Non-pigmented ciliary epithelial cell (primary cell): ENCODE measurements at regions not wholly inside any gene's neighbourhood (a gene's known extent, or its start where the extent isn't known, plus 50 kb on each side); places are given as distances from the start of the nearest gene placed in this dataset.

ENCODE experiments used
- DNase-seq: peaks from one replicate; pipeline ENCODE4 v3.0.0-alpha.2; 2010; ENCODE audit warnings: low read depth

DNA sequence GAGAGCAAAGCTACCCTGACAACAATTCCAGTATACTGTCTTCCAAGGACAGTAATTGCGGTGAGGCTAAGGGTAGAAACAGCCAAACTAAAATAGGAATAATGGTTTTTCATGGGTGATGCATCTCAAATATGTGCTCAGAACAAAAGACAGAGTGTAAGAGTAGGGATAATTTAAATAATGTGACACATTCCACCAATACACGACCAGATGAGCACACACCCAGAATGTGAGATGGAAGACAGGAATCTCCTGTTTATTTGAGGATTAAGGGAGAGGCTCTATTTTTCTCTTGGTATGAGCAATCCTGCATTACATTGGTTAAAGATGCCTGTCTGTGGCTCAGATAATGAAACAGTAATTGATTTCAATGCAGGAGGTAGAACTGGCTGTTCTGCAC lies 292.9 kb upstream of the ZFP64 start:
- no peak for DNase-seq

DNA sequence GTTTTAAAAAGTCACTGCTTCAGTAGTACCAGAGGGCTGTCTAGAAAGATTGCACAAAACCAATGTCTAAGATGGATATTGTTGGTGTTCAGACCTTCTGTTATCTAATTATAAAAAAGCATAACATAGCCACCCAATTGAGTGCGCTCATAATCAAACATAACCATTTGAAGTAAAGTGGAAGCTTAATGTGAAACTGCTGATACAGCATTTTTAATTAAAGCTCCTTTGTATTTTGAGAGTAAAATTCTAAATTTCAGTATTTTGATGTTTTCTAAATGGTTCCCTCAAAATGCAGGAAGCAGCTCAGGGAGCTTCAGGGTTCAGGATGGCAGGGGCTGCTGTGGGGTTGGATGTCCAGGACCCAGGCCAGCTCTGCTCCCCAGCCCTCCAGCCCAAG lies 291.8 kb upstream of the ZFP64 start:
- DNase-seq, result no peak

DNA sequence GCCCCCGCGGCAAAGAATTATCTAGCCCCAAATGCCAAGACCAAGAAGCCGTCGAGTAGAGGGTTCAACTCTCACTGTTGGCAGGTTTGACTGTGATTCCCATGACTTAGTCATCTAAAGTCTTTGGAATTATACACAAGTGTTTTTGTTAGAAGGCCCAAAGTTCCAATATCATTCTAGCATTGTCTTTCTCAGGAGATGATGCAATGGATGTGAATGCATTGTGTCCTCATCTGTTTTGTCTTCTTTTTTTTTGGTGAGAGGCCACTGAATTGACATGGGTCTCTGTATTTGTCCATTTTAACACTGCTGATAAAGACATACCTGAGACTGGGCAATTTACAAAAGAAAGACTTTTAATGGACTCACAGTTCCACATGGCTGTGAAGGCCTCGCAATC lies 290.5 kb upstream of the ZFP64 start:
- no peak for DNase-seq

DNA sequence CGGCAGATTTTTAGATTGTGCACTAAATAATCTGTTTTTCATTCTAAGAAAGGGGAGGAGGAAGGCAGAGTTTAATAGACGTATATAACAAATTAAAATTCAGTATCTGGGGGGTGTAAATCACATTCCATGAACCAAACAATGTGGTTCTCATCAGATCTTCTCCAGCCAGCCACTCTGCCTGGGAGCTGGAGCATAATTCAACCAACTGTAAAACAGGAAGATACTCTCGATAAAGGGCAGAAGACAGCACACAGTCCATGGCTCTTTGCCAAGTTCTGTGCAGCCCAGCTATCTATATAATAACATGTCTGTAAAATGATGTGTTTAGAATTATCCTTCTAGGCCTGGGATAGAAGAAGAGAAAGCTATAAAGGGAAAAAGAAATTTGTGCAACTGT lies 289.9 kb upstream of the ZFP64 start:
- DNase-seq, result no peak

DNA sequence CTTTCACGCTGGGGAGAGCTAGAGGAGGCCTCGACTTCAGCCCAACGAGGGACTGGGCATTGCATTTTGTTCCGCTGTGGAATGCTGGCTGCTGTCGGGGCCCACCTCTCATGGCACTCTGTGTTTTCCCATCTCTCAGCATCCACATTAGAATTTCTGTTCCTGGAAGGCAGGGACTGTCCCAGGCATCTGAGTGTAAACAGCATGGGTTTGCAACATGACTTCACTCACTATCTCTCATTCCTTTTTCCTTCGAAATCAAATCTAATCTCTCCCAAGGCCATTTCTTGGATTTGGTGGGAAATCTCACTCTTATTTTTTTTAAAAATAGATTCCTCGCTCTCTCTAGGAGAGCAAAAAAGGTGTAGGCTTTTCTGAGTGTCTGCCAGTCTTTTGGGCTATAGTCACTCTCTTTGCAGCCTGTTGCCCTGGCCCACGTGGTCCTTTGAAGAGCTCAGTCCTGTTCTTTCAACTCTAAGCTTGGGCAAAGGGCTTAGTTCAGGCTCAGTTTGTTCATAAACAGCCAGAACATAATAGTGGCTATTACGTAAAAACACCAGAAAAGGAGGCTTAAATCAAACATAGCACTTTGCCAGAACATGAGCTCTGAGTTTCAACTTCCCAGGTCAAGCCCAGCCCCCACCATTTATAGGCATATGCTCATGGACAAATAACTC lies 284.6 kb upstream of the ZFP64 start:
- no peak for DNase-seq

DNA sequence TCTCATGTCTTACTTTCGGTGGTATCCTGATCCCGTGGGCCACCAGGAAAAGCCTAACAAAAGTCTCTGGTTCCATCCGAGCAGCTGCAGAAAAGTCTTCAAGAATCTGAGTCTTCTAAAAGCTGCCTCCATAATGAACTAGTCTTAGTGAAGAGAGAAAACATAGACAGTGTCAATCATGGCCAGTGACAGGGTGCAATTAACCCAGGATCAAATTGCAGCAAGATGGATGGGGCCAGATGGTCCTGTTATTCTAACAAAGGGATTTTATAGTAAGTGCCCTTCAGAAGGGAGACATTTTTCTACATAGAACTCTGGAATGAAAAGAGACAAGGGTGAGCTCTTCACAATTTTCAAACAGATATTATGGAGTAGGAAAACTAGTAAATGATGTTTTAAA lies 281.6 kb upstream of the ZFP64 start:
- no peak for DNase-seq

DNA sequence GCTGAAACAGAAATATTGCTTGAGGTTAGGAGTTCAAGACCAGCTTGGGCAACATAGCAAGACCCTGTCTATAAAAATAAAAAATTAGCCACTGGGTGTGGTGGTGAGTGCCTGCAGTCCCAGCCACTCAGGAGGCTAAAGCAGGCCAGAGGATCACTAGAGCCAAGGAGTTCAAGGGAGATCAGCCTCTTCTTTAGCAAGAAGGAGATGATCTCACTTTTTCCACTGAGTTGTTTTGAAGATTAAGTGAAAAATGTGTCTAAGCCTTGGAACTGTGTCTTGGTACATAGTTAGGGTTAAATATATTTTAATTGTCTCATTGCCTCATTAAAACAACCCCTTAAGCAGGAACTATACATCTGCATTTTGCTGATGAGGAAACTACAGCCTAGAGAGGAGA lies 279.0 kb upstream of the ZFP64 start:
- no peak for DNase-seq

DNA sequence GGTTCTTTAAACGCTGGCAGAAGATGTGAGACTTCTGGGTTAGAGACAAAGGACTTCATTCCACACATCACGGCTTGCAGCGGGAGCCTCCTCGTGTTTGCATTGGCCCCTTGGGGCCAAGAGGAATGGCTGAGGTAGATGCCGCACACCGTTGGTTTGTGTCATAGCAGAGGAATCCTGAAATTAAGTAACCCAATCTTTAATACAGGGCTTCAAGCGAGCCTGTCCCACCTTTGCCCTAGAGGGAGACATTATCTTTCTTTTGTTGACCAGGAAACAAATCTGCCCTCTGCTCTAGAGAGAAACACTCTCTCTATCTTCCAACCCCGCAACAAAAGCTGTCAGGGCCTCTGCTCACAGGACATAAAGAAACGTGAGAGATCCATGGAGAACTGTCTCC lies 277.5 kb upstream of the ZFP64 start:
- no peak for DNase-seq

DNA sequence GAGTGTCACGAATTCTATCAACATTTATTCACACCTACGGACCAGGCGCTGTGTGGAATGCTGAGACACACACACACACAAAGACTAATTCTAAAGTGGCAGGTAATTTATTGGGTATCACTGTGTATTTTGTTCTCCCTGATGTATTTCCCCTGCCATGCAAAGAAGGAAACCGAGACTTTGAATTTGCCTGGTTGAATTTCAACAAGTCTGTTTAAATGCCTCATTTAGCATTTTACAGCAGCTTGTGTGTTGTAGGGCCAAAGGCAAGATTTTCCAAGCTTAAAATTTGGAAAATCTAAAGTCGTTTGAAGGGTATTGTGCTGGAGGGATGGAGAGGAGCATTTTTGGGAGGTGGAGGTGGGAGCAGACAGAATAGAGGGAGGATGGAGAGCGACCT lies 274.4 kb upstream of the ZFP64 start:
- no peak for DNase-seq

DNA sequence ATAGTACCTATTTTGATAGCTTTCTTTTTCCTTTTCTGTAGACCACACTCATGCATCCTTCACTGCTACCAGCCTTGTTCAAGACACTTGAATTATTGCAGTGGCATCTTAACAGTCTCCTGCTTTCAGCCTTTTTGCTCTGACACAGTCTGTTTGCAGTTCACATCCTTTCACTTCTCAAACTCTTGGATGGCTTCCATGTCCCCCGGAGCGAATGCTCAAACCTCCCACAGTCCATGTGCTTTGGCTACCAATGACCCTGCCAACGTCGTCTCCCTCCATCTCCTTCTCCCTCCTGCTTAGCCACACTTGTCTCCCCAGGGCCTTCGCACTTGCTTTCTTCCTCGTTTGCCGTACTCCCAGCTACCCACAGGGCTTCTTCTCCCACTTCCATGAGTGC lies 270.0 kb upstream of the ZFP64 start:
- no peak for DNase-seq

DNA sequence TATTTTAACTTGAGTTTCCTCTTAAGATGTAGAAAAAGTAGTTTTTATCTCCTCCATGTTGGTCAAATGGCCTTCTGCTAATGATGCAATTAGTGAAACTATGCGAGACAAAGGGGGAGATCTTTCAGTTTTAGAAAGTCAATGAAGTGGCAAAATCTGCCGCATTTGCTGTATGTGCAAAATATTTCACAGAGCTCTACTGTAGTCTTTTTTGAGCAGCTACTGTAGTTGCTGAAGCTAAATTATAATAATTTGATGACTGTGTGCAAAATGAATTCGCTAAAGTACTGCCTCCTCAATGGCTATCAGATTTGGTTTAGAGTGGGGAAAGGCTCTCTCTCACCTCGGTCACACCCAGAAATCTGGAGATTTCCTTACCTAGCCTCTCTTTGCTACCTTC lies 267.6 kb upstream of the ZFP64 start:
- no peak for DNase-seq

DNA sequence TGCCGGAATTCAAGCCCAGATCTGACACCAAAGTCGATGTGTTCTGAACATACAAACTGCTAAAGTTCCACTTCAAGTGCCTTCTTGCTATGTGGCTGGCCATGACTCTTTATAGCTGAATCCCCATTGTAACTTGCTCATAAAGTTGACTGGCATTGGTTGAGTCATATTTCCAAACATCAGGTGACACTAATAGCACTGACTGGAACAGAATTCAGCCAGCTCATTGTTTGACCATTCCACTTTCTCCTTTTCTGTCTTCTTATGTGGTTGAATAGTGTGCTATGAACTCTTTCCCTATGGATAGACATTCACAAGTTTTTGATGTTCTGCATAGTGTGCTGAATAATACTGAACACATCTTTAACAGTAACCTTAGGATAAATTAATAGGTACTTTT lies 266.2 kb upstream of the ZFP64 start:
- no peak for DNase-seq

DNA sequence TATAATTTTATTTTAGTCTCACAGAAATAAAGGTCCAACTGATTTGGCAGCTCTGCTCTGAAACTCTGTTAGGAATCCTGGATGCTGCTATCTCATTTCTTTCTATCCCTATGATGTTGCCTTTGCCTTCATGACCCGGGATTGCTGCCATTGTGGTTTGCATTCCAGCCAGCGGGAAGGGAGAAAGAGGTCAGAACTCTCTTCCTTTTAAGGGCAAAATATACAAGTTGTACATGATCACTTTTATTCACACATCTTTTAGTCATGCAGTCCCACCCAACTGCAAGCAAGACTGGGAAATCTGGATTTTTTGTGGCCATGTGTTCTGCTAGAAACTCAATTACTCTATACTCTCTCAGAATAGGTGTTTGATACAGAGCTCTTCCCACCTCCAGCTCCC lies 263.1 kb upstream of the ZFP64 start:
- no peak for DNase-seq

DNA sequence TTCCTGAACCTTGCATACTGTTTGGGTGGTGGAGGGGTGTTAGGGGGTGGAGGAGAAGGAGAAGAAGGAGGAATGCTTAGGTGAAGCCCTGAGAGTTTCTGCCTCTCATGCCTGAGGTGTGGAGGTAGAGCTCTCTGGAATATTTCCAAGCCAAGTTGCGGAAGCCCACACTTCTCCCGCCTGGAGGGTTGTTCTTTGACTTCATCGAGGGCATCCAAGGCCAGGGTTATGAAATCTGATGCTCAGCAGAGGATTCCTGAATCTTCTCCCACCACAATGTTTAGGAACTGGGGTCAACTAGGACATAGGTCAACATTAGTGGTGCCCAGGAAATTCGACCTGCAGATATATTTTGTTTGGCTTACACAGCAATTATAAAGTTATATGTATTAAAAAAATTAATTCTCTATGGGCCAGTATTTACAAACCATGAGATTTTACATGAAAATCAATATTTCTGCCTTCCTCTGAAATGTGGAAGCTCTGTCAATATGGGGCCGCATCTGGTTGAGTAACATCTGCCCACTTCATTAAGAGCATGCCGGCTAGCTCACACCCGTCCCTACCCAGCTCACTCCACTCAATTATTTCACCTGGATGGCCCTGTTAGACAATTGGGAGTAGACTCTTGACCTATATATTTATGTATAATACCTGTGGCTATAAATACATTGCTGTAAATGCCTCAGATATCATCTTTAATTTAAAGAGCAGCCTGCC lies 257.1 kb upstream of the ZFP64 start:
- DNase-seq, result no peak

DNA sequence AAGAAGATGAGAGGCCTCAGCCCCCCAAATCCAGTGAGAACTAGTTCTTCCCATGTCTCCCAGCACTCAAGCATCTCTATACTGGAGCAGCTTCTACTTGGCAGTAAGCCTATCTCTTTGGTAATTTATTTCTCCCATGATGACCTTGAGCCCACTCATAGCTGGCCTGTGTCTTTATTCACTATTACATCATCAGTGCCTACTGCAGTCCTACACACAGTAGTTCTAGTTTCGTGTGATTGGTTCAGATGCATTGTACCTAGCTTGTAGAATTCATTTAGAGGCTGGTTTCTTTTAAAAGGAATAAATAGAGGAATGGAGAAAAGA lies 255.6 kb upstream of the ZFP64 start:
- no peak for DNase-seq

DNA sequence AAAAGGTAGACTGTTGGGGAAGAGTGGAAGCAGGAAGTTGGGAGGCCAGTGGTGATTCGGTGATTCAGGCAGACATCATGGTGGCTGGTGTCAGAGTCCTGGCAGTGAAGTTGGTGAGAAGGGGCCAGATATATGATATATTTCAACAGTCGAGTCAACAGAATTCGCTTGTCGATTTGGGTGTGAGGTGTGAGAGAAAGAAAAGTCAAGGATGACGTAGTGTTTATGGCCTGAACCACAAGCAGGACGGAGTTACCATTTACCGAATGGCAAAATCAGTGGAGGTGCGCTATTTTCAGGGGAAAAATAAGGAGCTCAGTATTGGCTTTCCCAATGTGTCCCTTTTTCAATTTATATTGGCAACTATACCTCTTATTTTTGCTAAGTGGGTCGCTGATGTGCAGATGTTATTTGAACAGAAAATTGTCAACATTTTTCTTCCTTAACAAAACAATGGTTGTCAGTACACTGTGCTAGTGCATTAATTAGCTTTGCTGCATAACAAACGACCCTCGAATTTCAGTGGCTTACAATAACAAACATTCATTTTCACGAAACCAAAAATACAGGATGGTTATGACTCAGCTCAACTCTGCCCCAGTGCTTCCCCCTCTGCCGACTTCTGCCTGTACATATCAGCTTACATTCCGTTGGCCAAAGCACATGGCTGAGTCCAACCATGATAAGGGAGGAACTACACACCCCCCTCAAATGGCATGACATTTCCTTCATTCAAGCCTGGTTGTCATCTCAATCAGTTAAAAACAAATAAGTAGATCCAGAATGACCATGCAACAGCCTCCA lies 255.0 kb upstream of the ZFP64 start:
- DNase-seq, result no peak

DNA sequence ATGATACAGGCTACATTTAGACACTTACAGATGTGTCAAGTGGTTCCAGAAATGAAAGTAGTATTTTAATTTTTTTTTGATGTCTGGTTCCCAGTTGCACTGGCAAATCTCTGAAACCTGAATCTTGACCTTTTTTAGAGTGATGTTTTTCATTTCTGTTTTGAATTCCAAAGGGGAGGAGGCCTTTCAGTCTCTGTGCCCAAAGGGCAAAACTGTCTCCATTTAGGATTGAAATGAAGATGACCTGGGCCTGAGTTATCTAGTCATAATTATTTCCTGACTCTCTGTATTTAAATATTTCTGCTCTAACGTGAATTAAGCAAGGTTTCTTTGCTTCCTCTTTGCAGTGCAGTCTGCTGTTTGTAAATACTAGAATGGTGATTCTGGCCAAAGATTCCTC lies 252.9 kb upstream of the ZFP64 start:
- DNase-seq, result no peak

DNA sequence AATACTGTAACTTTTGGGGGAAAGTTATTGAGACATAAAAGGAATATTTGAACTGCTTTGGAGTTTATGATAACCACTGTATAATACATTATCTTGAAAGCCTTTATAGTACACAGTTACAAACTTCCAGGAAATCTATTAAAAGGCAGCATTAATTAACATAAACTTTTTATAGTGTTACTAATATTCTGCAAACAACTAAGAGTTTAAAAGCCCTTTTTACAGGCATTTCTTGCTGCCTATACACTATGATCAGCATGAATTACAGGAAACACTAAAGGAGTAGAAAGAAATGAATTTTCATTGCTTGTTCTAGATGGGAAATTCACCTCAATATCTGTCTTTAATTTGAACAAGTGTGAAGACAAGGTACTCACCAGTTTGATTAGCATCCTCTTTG lies 252.3 kb upstream of the ZFP64 start:
- no peak for DNase-seq

DNA sequence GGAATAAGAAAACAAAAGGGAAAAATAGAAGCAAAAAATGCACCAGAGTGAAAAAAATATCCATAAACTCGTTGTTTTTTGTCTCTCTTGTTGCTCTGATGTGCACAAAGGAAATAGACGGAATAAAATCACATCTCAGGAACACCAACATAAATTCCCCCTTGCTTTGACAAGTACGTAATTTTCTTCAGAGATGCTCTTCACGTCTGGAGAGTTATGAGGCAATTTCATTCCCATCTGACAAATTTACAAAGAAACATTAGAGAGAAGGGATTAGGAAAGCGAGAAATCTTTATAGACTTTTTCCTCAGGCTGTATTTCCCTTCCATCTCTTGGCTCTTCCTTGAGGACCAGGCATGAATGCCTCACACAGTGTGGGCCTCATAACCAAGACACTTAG lies 250.1 kb upstream of the ZFP64 start:
- DNase-seq, result no peak

DNA sequence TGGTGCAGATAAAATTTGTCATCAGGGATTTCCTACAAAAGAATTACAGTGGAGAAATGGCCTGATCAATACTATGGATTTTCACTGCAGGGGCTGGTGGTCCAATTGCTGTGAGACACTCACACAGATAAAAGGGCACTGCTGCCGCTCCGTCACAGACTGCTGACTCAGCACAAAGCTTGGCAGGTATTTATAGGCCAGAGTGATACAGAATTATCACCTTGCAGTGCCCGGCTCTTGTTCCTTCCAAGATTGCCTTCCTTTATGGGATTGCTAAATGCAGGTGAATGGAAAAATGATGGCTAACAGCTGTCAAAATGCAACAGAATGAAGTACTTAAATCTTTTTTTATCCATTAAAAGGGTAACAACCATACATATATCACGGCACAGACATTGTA lies 247.8 kb upstream of the ZFP64 start:
- DNase-seq, result no peak

DNA sequence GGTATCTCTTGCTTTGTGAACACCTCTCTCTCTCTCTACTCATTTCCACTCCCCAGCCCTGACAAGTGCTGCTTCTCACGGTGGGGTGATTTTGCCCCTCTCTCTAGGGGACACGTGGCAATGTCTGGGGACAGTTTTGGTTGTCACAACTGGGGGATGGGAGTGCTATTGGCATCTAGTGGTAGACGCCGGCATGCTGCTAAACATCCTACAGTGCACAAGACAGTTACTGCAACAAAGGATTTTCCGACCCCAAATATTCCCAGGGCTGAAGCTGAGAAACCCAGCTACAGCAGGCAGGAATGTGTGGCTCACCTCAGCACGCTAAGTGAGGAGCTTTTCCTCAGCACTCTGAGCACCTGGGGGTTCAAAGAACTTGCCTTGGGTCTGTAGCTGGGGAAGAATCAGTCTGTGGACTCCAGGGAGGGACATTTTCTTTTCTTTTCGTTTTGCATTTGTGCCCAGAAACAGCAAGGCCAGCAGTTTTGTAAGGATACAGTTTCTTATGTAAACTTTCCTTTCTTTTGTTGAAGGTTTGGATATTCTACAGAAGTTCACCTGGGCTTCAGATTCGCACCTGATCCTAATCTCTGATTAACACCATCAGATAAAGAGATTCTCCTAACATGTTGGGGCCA lies 246.9 kb upstream of the ZFP64 start:
- no peak for DNase-seq

DNA sequence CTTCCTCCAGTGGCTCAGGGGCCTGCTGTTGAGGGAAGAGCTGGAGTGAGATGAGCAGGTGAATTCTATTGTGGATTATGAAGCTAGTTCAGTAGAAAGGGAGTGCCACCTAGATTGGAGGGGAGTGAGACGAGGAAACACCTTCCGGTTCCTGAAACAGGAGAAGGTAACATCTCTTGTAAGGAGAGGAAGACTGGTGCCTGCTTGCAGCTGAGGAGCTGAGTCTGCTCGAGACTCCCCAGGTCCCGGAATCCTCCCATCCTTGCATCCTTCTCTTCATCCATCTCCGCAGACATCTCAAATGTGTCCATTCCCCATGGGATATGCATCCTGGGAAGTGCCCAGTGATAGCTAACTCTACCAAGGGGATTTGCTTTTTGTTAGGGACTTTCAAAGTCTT lies 242.9 kb upstream of the ZFP64 start:
- no peak for DNase-seq

DNA sequence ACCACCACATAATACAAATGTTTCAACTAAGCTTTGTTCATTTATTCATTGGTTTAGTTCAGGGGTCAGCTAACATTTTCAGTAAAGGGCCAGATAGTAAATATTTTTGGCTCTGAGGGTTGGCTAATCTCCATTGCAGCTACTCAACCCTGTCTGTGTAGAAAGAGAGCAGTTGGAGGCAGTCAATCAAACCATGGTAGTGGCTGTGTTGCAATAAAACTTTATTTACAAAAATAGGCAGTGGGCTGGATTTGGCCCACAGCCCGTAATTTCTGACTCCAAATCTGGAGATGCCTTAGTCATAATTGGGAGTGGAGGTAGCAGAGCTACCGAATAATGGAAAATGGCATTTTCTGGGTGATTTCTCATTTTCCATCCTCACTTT lies 242.5 kb upstream of the ZFP64 start:
- DNase-seq, result no peak
